ENCODE measurements at regions not wholly inside any gene's neighbourhood (a gene's known extent, or its start where the extent isn't known, plus 50 kb on each side); places are given as distances from the start of the nearest gene placed in this dataset.

DNA sequence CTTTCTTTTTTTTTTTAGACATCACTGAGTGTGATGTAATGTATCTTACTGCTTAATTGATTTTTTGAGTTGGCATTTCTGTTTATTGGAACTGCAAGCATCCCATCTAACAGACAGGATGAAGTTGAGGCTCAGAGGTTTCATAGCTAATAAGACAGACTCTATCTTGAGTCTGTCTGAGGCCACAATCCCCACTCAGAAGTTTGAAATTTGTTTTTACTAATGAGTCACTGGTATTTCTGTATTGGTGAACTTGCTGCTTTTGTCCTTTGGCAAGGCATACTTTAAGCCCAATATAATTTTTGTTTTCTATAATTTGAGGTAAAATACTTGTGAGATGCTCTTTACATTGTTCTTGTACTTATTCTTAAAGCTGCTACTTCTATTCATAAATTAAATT lies 491.2 kb downstream of the PSAT1 start:
- H3K4me3 ChIP-seq = no peak overlapping the region
- Mint-ChIP-seq H3K4me3 (no peak overlapping the region), H3K4me1 (peaks cover 5% of the 10 kb centered on the region), H3K27ac (no peak overlapping the region), H3K9me3 (peaks cover 9% of the 10 kb centered on the region), H3K36me3 (peaks cover 2% of the 10 kb centered on the region), H3K27me3 (ENCODE audit: insufficient read depth, low read depth) (no peaks in the 10 kb centered on the region)
- no peak for DNase-seq (ENCODE audit: low spot score)
- H3K4me2 ChIP-seq = no peak overlapping the region
- no peaks in the 10 kb centered on the region for H3K79me2 ChIP-seq (ENCODE audit: low read depth)
- no peaks in the 10 kb centered on the region for H3K36me3 ChIP-seq
- no peaks in the 10 kb centered on the region for H3F3A ChIP-seq (ENCODE audit: low read depth)
- no peak overlapping the region for H3K27ac ChIP-seq
- H3K9me3 ChIP-seq (ENCODE audit: low read depth) = no peaks in the 10 kb centered on the region
- H3K9ac ChIP-seq = no peak overlapping the region
- H4K20me1 ChIP-seq (ENCODE audit: low read depth) = no peaks in the 10 kb centered on the region
- H3K4me1 ChIP-seq = no peaks in the 10 kb centered on the region
- no peaks in the 10 kb centered on the region for H3K27me3 ChIP-seq
- H2AFZ ChIP-seq (replicated peaks) = no peak overlapping the region
- TF ChIP-seq EZH2phosphoT487 (IDR thresholded peaks at IDR 0.05) (no peak), EZH2 (IDR thresholded peaks at IDR 0.05) (no peak)
- TF ChIP-seq, protein P1, sequence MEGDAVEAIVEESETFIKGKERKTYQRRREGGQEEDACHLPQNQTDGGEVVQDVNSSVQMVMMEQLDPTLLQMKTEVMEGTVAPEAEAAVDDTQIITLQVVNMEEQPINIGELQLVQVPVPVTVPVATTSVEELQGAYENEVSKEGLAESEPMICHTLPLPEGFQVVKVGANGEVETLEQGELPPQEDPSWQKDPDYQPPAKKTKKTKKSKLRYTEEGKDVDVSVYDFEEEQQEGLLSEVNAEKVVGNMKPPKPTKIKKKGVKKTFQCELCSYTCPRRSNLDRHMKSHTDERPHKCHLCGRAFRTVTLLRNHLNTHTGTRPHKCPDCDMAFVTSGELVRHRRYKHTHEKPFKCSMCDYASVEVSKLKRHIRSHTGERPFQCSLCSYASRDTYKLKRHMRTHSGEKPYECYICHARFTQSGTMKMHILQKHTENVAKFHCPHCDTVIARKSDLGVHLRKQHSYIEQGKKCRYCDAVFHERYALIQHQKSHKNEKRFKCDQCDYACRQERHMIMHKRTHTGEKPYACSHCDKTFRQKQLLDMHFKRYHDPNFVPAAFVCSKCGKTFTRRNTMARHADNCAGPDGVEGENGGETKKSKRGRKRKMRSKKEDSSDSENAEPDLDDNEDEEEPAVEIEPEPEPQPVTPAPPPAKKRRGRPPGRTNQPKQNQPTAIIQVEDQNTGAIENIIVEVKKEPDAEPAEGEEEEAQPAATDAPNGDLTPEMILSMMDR (IDR thresholded peaks at IDR 0.05) = no peak

DNA sequence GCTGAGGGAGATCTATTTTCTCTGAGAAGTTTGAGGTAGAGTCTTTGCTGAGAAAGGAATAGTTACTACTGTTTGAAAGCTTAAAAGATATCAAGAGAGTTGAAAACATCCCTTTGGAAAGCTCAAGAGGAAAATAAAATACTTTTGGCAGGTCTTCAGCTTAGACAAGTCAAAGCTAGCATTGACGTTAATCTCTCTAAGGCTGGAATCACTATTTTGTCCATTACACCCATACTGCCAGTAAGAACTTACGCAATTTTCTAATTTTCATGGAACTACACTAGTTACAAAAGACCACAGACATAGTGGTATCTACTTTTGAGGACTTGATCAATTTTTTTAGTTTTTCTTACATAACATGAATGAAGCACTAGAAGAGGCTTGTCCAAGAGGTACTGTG lies 494.9 kb downstream of the PSAT1 start:
- Histone ChIP-seq H3K79me2 (ENCODE audit: low read depth) (no peaks in the 10 kb centered on the region), H3K9me3 (ENCODE audit: low read depth) (no peaks in the 10 kb centered on the region), H3K27me3 (no peaks in the 10 kb centered on the region), H4K20me1 (ENCODE audit: low read depth) (no peaks in the 10 kb centered on the region), H2AFZ (replicated peaks) (no peak overlapping the region), H3K36me3 (no peaks in the 10 kb centered on the region), H3K4me3 (no peak overlapping the region), H3K27ac (no peak overlapping the region), H3F3A (ENCODE audit: low read depth) (no peaks in the 10 kb centered on the region), H3K9ac (no peak overlapping the region), H3K4me1 (no peaks in the 10 kb centered on the region), H3K4me2 (no peak overlapping the region)
- Mint-ChIP-seq H3K27ac (no peak overlapping the region), H3K9me3 (peaks cover 10% of the 10 kb centered on the region), H3K4me1 (peaks cover 5% of the 10 kb centered on the region), H3K4me3 (no peak overlapping the region), H3K36me3 (no peaks in the 10 kb centered on the region), H3K27me3 (ENCODE audit: insufficient read depth, low read depth) (no peaks in the 10 kb centered on the region)
- DNase-seq (ENCODE audit: low spot score) = no peak
- TF ChIP-seq EZH2 (IDR thresholded peaks at IDR 0.05) (no peak), EZH2phosphoT487 (IDR thresholded peaks at IDR 0.05) (no peak)
- TF ChIP-seq, protein P1 (IDR thresholded peaks at IDR 0.05) = no peak

DNA sequence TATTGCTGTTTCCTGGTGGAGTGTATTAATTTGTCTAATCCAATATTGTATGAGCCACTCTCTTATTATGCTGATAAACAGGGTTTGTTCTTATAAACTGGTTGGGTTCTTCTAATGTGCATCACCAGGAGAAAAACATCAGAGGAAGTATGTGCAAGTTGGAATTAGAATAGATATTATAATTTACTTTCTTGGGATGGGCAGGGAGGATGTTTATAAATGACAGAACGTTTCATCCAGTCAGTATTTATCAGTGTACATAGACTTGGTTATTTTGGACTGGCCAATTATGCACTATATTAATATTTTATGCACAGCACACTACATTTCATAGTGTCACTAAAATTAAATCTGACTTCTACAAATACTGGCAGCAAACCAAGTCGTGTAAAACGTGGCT lies 495.8 kb downstream of the PSAT1 start:
- TF ChIP-seq EZH2phosphoT487 (IDR thresholded peaks at IDR 0.05) (no peak), EZH2 (IDR thresholded peaks at IDR 0.05) (no peak)
- TF ChIP-seq, protein P1 (IDR thresholded peaks at IDR 0.05) = no peak
- no peak overlapping the region for H3K9ac ChIP-seq
- H3K4me3 ChIP-seq = no peak overlapping the region
- no peak overlapping the region for H2AFZ ChIP-seq (replicated peaks)
- peaks cover 7% of the 10 kb centered on the region for H3K4me1 ChIP-seq
- DNase-seq (ENCODE audit: low spot score) = no peak
- H3K9me3 ChIP-seq (ENCODE audit: low read depth) = no peaks in the 10 kb centered on the region
- H3K4me2 ChIP-seq = no peak overlapping the region
- no peaks in the 10 kb centered on the region for H3K36me3 ChIP-seq
- no peaks in the 10 kb centered on the region for H4K20me1 ChIP-seq (ENCODE audit: low read depth)
- H3K27ac Mint-ChIP-seq = no peak overlapping the region
- no peaks in the 10 kb centered on the region for H3K36me3 Mint-ChIP-seq
- no peaks in the 10 kb centered on the region for H3K27me3 ChIP-seq
- no peaks in the 10 kb centered on the region for H3F3A ChIP-seq (ENCODE audit: low read depth)
- no peaks in the 10 kb centered on the region for H3K79me2 ChIP-seq (ENCODE audit: low read depth)
- peaks cover 4% of the 10 kb centered on the region for H3K4me1 Mint-ChIP-seq
- H3K27me3 Mint-ChIP-seq (ENCODE audit: insufficient read depth, low read depth) = no peaks in the 10 kb centered on the region
- no peak overlapping the region for H3K4me3 Mint-ChIP-seq
- H3K9me3 Mint-ChIP-seq = peaks cover 10% of the 10 kb centered on the region
- H3K27ac ChIP-seq = no peak overlapping the region
